Tibial nerve (tissue), 4 donors: ENCODE measurements at regions not wholly inside any gene's neighbourhood (a gene's known extent, or its start where the extent isn't known, plus 50 kb on each side); places are given as distances from the start of the nearest gene placed in this dataset.

Source experiments
- DNase-seq, 2 donors: peaks; one replicate each; pipeline ENCODE4 v3.0.0-alpha.2; 2019; ENCODE audit warnings: low spot score in 2 of 2
- H3K27ac ChIP-seq, 4 donors: fragments of 200-600 bp; sonication (generic) in 3 of 4; one replicate each; pipeline ENCODE4 v1.5.1; 2017 to 2019; ENCODE audit warnings: mild to moderate bottlenecking in 1 of 4
- H3K27me3 ChIP-seq, 2 donors: fragments of 200-600 bp; sonication (generic) in 1 of 2; one replicate each; pipeline versions ENCODE4 v1.5.1 to v1.6.0; 2017 to 2019
- H3K36me3 ChIP-seq, 3 donors: fragments of 200-600 bp; sonication (generic); one replicate each; pipeline ENCODE4 v1.5.1; 2018 to 2019
- H3K4me1 ChIP-seq, 4 donors: fragments of 200-600 bp; sonication (generic) in 3 of 4; one replicate each; pipeline ENCODE4 v1.5.1; 2017 to 2019
- H3K4me3 ChIP-seq, 4 donors: fragments of 200-600 bp; sonication (generic) in 3 of 4; one replicate each; pipeline ENCODE4 v1.5.1; 2017 to 2019; ENCODE audit warnings: mild to moderate bottlenecking in 1 of 4, moderate library complexity in 1 of 4
- H3K9me3 ChIP-seq, 4 donors: fragments of 200-600 bp; sonication (generic) in 3 of 4; one replicate each; pipeline ENCODE4 v1.5.1; 2017 to 2019
- CTCF ChIP-seq, 5 experiments: fragments of 200-600 bp in 3 of 5; fragments of 450-650 bp in 2 of 5; sonication (generic) in 3 of 5; IDR thresholded peaks; one replicate each; pipeline ENCODE4 v1.5.1; 2016 to 2019; ENCODE audit warnings: antibody characterized with exemption in 5 of 5, mild to moderate bottlenecking in 3 of 5, moderate library complexity in 2 of 5
- EP300 ChIP-seq, 2 donors: sonication (generic); formaldehyde crosslinking; IDR thresholded peaks; one replicate each; pipeline ENCODE4 v1.6.1; 2017; ENCODE audit warnings: antibody characterized with exemption in 2 of 2, mild to moderate bottlenecking in 1 of 2
- POLR2A ChIP-seq, 2 donors: fragments of 450-650 bp; IDR thresholded peaks; one replicate each; pipeline ENCODE4 v1.6.1; 2017; ENCODE audit warnings: antibody characterized with exemption in 2 of 2, mild to moderate bottlenecking in 2 of 2, moderate library complexity in 2 of 2
- WGBS, 2 donors: methylation state at CpG; one replicate each; pipeline ENCODE4 v1.1.5; 2018; 5-methylcytosine and 5-hydroxymethylcytosine counted together

- DNase-seq: no peak
- WGBS, 2 donors: 60 to 68% methylated on average over 5 of the region's 5 CpGs
- Histone ChIP-seq H3K36me3 (no peaks in the 10 kb centered on the region), H3K4me3 (no peak overlapping the region), H3K27me3 (no peaks in the 10 kb centered on the region), H3K4me1 (no peaks in the 10 kb centered on the region), H3K9me3 (no peaks in the 10 kb centered on the region), H3K27ac (no peak overlapping the region)
- TF ChIP-seq CTCF (IDR thresholded peaks at IDR 0.05) (no peak), POLR2A (IDR thresholded peaks at IDR 0.05) (no peak), EP300 (IDR thresholded peaks at IDR 0.05) (no peak)
These were observed 856.4 kb upstream of the INTU start for GRCh38 chr4:126776361-126776760.

- WGBS, 2 donors: 41 to 45% methylated on average over 1 of the region's 1 CpG
- H3K27ac ChIP-seq: no peak overlapping the region
- no peaks in the 10 kb centered on the region for H3K9me3 ChIP-seq
These were observed 855.1 kb upstream of the INTU start for GRCh38 chr4:126777649-126778048.

GRCh38 chr4:126778348-126778747 lies 854.4 kb upstream of the INTU start:
- no peaks in the 10 kb centered on the region for H3K36me3 ChIP-seq
- TF ChIP-seq CTCF (IDR thresholded peaks at IDR 0.05): no peak
- TF ChIP-seq POLR2A (IDR thresholded peaks at IDR 0.05): no peak
- TF ChIP-seq EP300 (IDR thresholded peaks at IDR 0.05): no peak
- no peaks in the 10 kb centered on the region for H3K27me3 ChIP-seq
- H3K9me3 ChIP-seq: no peaks in the 10 kb centered on the region
- H3K27ac ChIP-seq: no peak overlapping the region
- H3K4me1 ChIP-seq: no peaks in the 10 kb centered on the region
- no peak overlapping the region for H3K4me3 ChIP-seq
- no peak for DNase-seq
- 43 to 55% methylated on average over 3 of the region's 3 CpGs for WGBS, 2 donors

More at GRCh38 chr4:126777649-126778048, 855.1 kb upstream of the INTU start:
- TF ChIP-seq EP300 (IDR thresholded peaks at IDR 0.05) (no peak), CTCF (IDR thresholded peaks at IDR 0.05) (no peak), POLR2A (IDR thresholded peaks at IDR 0.05) (no peak)
- Histone ChIP-seq H3K4me3 (no peak overlapping the region), H3K4me1 (no peaks in the 10 kb centered on the region), H3K27me3 (no peaks in the 10 kb centered on the region), H3K36me3 (no peaks in the 10 kb centered on the region)
- no peak for DNase-seq

- Histone ChIP-seq H3K4me3 (no peak overlapping the region), H3K27me3 (no peaks in the 10 kb centered on the region), H3K27ac (no peak overlapping the region), H3K36me3 (no peaks in the 10 kb centered on the region), H3K9me3 (no peaks in the 10 kb centered on the region), H3K4me1 (no peaks in the 10 kb centered on the region)
- no peak for DNase-seq
- 77 to 96% methylated on average over 4 of the region's 4 CpGs for WGBS, 2 donors
- no peak for TF ChIP-seq EP300 (IDR thresholded peaks at IDR 0.05)
- TF ChIP-seq CTCF (IDR thresholded peaks at IDR 0.05): no peak
- no peak for TF ChIP-seq POLR2A (IDR thresholded peaks at IDR 0.05)
These were observed 853.8 kb upstream of the INTU start for GRCh38 chr4:126779001-126779400.

GRCh38 chr4:126779436-126780166 lies 853.2 kb upstream of the INTU start:
- DNase-seq: peak in 1 of 2 donors; percentile 6
- no peaks in the 10 kb centered on the region for H3K27me3 ChIP-seq

More at GRCh38 chr4:126779436-126780166, 853.2 kb upstream of the INTU start:
- TF ChIP-seq EP300 (IDR thresholded peaks at IDR 0.05) (no peak), POLR2A (IDR thresholded peaks at IDR 0.05) (no peak), CTCF (IDR thresholded peaks at IDR 0.05) (no peak)
- Histone ChIP-seq H3K9me3 (no peaks in the 10 kb centered on the region), H3K27ac (no peak overlapping the region), H3K36me3 (no peaks in the 10 kb centered on the region), H3K4me3 (no peak overlapping the region), H3K4me1 (no peaks in the 10 kb centered on the region)
- WGBS, 2 donors: 85 to 86% methylated on average over 22 of the region's 22 CpGs
